Fibroblast of skin of left biceps (primary cell): ENCODE measurements at regions not wholly inside any gene's neighbourhood (a gene's known extent, or its start where the extent isn't known, plus 50 kb on each side); places are given as distances from the start of the nearest gene placed in this dataset.
"Not testable (repeated sequence)": the region's sequence is repeated elsewhere in the genome, so short reads cannot be mapped to it uniquely, and the experiment has no call there.

Experiments used
- DNase-seq, 2 experiments: peaks; one replicate each; pipeline ENCODE4 v3.0.0-alpha.2; 2013; ENCODE audit warnings: low read depth in 2 of 2

DNA sequence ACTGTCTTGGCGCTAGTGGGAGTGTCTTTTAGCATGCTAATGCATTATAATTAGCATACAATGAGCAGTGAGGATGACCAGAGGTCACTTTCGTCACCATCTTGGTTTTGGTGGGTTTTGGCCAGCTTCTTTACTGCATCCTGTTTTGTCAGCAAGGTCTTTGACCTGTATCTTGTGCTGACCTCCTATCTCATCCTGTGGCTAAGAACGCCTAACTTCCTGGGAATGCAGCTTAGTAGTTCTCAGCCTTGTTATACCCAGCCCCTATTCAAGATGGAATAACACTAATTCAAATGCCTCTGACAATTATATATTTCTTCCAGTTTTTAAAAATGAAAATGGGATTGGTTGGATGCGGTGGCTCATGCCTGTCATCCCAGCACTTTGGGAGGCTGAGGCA lies 92.0 kb upstream of the TMTC4 start:
- DNase-seq = not testable (repeated sequence)

DNA sequence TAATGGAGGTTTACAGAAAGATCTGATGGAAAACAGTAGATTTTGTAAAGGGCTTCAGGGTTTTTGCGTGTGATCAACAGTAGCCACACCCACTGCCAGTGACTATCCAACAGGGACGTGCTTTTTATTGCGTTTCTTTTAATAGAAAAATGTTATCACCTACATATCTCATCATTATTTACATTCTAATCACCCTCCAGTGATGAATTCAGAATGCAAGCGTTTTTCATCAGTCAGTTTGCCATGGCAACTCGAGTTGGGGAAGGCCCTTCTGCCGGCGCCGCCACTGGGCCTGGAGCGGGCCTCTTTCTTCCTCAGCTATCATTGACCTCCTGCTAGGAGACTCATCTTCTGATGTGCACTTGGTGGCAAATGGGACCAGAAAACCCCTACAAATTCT lies 90.3 kb upstream of the TMTC4 start:
- DNase-seq = no peak

DNA sequence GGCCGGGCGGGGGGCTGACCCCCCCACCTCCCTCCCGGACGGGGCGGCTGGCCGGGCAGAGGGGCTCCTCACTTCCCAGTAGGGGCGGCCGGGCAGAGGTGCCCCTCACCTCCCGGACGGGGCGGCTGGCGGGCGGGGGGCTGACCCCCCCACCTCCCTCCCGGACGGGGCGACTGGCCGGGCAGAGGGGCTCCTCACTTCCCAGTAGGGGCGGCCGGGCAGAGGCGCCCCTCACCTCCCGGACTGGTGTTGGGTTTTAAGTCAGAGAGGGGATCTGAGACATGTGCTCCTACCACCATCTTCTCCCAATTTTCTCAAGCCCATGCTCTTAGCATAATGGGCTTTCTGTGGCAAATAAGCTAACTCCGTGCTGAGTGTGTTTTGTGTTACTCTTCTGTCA lies 87.5 kb upstream of the TMTC4 start:
- not testable (repeated sequence) for DNase-seq

DNA sequence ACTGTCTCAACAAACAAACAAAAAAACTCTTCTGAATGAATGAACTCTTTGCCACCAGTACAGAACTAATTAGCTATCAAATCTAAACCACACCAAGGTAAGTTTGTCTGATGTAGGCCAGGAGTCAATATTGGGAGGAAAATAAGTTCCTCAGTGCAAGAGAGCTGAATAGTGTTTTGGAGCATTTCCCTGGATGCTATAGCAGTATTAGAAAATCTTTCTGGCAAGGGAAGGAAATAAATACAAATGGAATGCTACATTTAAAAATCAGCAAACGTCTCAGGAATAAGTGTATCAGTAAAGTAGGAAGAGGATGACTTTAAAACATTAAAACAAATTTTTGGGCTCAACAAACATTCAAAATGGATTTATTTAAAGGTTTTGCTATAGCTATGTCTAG lies 81.3 kb upstream of the TMTC4 start:
- no peak for DNase-seq

DNA sequence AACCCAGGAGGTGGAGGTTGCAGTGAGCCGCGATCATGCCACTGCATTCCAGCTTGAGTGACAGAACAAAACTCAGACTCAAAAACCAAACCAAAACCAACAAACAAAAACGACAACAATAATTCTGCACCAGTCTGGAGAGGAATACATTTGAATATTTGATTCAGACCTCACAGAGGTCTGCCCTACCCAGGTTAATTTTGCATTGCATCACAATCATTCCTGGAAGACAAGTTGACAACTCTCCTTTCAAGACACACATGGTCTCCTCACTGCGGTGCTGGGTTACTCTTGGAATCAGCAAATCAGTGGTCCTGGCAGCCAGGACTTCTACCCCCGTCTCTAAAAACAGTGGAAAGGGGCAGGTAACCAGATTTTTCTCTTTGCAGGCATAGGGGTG lies 79.9 kb upstream of the TMTC4 start:
- DNase-seq = no peak

DNA sequence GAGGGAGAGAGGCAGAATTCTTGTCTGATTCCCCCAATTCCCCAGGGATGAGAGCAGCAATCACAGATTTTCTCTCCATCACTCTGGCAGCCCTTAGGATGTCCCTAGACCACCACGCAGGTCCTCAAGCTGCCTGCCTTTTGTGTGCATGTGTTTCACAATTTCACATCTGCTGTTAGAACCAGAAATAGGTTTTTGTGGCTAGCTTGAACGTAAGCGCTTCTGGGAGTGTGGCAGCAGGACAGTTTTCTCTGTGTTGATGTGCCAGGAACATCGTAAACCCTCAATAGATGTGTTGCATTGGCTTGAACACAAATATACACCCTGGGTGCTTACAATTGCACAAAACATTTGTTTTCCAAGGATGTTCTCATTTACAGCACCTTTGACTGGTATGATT lies 78.8 kb upstream of the TMTC4 start:
- DNase-seq = no peak

DNA sequence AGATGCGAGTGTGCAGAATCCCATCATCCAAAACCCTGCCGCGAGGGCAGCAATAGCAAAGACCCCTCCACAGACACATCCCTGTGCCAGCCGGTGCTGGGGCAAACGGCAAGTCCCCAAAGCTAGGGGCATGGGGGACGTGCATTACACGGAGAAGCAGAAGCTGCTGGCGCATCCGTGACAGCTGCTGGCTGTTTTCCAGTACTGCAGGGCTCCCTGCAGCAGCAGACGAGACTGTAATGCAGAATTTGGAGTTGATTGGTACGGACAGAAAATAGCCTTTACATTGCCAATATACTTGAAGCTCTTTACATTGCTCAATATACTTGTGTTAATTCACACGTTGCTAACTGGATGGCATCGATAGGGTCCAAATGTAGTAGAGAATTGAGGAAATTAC lies 77.2 kb upstream of the TMTC4 start:
- no peak for DNase-seq

DNA sequence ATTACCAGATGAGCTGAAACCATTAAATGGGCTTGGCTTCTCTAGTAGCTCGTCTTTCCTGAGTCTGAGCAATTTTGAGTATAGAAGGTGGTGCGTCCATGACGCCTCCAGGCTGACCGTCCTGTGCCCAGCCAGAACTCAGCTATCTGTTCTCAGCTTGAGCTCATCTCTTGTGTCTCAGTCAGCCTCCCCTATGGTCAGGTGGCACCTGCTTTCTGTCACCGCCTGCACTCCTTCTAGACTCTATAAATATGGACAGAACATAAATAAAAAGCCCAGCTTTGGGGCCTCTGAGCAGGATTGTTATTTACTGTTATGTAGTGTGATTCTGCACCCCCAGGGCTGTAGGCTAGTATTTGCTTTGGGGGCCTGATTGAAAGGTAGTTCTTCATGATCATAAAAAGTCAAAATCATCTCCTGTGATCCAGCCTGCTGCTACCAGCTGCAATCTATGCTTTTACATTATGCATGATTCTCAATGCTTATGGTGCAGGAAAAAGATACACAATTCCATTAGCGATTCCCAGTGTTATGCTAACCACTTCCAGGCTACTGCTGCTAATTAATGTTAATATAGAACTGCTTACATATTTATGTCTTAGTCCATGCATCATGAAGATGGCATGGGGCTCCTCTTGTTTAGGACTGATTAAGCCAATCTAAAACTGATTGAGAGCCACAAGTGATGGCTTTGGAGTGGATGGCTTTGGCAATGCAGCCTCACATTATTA lies 72.5 kb upstream of the TMTC4 start:
- no peak for DNase-seq

DNA sequence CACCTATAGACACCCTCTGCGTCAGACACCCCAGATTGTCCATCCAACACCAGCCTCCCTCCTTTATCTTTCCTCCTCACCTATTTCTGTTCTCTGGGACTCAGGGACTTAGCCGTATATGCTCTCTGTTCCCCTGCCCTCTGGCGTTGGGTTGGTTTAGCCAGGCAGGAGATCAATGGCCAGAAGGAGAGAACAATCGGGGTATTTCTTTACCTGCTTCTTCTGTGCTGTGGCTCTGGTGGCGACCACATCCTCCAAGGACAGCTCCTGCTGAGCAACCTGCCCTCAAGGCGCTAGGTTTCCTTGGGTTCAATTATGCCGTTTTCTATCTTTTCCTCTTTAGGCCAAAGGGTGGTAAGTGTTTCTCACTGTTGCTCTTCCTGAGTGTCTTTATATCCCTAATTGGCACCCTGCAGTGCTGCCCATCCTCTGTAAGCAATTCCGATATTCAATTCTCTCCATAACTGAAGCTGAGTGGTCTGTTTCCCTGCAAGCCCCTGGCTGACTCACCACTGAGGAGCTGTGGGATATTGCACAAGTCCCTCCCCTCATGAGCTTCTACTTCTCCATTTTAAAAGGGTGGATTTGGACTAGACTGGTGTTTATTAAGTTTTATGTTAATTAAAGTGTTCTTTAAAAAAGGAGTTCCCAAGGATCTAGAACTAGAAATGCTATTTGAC lies 63.7 kb upstream of the TMTC4 start:
- DNase-seq = no peak

DNA sequence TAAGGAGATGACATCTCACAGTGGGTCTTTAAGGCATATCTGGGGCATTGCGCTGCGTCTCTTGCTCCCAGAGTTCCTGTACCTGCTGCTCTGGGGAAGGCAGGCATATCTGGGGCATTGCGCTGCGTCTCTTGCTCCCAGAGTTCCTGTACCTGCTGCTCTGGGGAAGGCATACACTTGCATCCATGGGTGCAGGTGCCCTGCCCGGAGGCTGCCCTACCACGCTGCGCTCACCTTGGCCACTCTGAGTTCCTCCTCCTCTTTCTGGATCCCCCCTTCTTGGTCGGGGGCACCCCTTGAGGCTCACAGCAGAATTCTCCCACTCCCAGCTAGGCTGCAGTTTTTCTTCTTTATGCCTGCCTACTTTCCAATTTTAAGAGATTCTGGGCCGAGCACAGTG lies 60.9 kb upstream of the TMTC4 start:
- no peak for DNase-seq

DNA sequence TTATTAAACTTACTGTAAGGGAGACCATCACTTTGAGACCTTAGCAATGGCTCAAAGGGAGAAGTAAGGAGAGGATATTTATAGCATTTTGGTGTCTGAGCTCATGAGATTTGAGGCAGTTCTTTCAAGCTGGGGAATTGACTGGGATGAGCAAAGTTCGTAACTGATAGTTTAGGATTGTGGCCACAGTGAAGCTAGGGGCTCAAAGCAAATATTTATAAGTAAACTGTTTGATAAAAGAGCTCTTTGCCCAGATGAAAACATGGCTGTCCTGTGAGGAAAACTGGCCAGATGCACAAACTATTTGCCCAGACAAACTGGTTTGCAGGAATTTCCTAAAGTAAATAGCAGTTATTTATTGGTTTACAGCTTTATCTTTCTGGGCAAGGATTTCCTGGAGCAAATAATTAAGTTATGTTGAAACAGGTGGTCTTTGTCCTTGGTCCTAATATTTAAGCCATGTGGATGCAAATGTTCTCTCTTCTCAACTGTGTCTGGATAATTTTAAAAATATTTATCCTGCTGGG lies 59.7 kb upstream of the TMTC4 start:
- DNase-seq = no peak

DNA sequence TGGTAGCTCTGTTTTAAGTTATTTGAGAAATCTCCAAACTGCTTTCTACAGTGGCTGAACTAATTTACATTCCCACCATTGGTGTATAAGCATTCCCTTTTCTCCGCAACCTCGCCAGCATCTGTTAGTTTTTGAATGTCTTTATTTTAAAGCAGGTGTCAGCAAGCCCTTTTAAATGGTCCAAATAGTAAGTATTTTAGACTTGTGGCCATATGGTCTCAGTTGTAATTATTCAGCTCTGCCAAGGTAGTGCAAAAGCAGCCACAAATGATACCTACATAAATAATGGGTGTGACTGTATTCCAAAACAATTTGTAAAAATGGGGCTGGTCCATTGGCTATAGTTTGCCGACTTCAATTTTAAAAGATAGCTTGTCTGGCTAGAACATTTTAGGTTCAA lies 58.7 kb upstream of the TMTC4 start:
- no peak for DNase-seq

DNA sequence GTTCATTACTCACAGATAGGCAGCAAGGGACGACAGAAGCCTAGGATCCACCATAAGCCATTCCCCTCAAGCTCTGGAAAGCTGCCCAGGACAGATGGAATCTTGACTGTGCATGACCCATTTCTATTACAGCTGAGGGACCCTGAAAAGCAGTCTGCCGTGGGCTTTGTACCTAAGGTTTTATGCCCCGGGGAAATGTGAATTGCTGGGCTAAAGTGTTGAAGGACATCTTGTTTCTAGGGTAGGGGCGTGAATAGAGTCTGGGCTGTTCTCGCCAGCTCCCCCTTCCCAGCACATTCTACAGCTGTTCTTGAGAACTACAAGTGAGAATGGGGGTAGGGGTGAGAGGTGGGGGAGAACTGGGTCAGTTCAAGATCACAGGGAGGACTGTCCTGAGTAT lies 53.6 kb upstream of the TMTC4 start:
- DNase-seq = no peak

DNA sequence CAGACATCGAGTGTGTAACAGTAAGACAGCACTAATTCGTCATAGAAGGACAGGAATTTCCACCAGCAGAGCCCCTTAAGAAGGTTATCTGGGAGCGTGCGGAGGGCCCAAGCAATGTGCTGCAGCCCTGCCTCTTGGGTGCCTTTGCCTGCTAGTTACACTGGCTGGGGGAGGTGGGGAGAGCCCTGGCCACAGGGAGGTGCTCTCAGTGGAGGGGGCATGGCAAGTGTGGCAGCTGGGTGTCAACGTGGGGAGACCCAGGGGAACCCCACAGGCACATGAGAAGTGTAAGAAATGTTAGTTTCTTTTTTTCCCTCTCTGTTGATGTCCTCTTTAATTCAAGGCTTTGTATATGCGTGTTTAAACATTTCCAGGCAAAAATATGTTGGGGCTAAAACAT lies 50.9 kb upstream of the TMTC4 start:
- no peak for DNase-seq

DNA sequence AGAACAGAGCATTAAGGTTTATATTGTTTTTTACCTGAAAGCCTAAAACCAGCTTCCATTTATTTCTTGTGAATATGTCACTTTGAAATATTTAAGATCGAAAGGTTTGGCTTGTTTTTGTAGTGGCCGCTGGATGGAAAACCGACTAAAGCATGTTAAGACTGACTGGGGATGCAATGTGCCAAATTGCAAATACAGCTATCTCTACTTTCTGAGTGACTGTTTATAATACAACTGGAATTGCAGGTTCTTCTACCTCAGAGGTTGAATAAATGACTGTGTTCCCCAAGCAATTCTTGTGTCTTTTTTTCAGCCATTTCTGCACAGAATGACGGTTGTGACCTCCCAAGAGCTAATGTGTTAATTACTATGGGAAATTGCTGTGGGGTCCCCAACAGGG lies 50.0 kb upstream of the TMTC4 start:
- no peak for DNase-seq
